ENCODE measurements at regions not wholly inside any gene's neighbourhood (a gene's known extent, or its start where the extent isn't known, plus 50 kb on each side); places are given as distances from the start of the nearest gene placed in this dataset.

DNA sequence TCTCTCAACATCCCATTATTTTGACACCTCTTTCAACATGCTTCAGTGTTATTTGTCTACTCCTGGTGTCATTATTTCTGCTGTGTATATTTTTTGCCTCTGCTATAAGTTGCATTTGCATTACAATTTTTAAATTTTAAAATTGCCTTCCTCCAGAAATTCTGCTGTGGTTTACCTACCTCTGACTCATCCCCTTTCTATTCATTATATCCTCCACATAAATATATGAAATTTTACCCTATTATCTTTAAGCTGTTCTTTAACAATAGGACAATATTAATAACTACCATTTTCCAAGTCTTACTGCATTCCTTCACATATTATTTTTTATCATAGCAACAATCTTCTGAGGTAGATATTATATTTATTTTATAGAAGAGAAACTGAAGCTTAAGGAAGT is 178.1 kb upstream of the NRIP1 start:
- DNase-seq (ENCODE audit: low read depth), result no peak

DNA sequence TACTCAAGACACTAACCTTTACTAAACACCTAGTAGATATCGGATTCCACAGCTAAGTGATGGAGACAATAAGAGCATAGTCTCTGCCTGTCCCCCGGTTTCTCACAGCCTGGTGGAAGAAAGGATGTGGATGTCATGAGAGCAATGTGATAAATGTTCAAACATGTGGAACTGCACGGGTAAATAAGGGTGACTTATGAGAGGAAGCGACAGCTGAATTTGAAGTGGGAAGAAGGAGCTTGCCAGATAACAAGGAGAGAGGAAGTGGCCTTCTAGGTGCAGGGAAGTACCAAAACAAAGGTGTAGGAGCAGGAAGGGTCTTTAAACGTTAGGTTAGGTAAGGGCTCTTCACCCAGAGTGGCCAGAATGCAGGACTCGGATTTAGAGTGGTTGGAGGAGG is 178.6 kb upstream of the NRIP1 start:
- no peak overlapping the region for H3K4me3 ChIP-seq (ENCODE audit: low read length)
- TF ChIP-seq, protein P1, sequence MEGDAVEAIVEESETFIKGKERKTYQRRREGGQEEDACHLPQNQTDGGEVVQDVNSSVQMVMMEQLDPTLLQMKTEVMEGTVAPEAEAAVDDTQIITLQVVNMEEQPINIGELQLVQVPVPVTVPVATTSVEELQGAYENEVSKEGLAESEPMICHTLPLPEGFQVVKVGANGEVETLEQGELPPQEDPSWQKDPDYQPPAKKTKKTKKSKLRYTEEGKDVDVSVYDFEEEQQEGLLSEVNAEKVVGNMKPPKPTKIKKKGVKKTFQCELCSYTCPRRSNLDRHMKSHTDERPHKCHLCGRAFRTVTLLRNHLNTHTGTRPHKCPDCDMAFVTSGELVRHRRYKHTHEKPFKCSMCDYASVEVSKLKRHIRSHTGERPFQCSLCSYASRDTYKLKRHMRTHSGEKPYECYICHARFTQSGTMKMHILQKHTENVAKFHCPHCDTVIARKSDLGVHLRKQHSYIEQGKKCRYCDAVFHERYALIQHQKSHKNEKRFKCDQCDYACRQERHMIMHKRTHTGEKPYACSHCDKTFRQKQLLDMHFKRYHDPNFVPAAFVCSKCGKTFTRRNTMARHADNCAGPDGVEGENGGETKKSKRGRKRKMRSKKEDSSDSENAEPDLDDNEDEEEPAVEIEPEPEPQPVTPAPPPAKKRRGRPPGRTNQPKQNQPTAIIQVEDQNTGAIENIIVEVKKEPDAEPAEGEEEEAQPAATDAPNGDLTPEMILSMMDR (conservative IDR thresholded peaks at IDR 0.05; ENCODE audit: low read length), result no peak
- no peak for DNase-seq (ENCODE audit: low read depth)

More for the DNA sequence above, 178.1 kb upstream of the NRIP1 start:
- no peak overlapping the region for H3K4me3 ChIP-seq (ENCODE audit: low read length)
- TF ChIP-seq, protein P1 (conservative IDR thresholded peaks at IDR 0.05; ENCODE audit: low read length), result no peak

DNA sequence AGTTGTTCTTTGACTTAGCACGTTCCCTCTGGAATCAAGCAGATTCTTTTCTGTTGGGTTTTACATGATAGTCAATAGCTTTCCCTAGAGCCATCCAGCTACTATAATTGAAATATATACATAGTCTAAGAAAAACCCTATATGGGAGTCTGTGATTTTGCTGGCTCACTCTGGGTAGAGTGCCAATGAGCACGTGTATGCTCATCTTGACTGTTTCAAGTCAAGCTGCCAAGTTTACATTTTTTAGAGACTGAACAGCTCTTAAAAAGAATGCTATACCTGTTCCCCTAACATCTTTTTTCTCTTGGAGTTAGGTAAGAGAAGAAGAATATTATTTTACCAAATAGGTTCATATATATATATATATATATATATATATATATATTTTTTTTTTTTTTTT is 182.8 kb upstream of the NRIP1 start:
- DNase-seq (ENCODE audit: low read depth), result no peak
- no peak overlapping the region for H3K4me3 ChIP-seq (ENCODE audit: low read length)
- TF ChIP-seq, protein P1 (conservative IDR thresholded peaks at IDR 0.05; ENCODE audit: low read length), result no peak

DNA sequence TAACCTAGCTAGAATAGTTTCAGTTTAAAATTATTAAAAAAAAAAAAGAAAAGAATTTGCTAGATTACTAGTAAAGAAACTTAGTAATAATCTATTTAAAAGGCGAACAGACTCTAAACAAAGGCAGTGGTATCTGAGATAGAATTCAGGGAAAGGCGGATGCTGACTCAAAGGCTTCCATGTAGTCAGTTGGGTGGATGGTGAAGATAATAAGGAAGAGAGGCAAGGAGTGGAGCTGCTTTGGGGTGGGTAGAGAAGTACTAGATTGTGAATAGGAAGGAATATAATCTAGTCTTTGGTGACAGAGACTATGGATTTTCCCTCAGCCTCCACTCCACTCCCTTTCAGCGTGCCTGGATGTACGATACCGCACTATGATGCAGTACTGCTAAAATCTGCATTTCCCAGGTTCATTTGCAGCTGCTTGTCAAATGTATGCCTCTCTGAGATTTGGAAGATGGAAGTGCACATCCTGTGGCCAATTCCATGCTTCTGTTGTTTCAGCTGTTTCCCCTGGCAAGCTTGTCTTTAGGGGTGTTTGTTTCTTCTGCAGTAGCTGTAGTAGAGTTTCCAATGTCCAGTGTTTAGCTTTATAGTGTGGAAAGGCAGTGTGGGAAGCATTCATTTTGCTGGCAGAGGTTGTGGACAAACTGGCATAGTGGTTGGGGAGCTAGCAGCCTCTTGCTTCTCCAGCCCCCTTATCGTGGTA is 184.6 kb upstream of the NRIP1 start:
- DNase-seq (ENCODE audit: low read depth), result no peak
- H3K4me3 ChIP-seq (ENCODE audit: low read length), result no peak overlapping the region
- TF ChIP-seq, protein P1 (conservative IDR thresholded peaks at IDR 0.05; ENCODE audit: low read length), result no peak

DNA sequence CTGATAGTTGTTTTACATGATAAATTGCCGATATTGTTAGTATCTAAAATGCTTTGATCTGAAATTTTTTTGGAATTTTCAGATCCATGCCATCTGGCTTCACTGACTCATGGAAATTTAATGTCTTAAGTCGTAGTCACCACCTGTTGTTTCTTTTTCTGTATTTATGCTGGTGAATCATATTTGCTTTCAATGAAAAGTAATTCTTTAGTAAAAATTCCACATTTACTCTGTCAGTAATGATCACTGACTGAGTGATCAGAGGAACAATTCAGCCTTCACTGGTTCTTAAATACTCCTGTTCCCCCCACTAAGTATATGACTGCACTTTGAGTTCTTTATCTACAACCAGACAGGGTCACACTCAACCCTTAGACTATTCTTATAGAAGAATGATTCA is 185.6 kb upstream of the NRIP1 start:
- TF ChIP-seq, protein P1 (conservative IDR thresholded peaks at IDR 0.05; ENCODE audit: low read length), result no peak
- DNase-seq (ENCODE audit: low read depth), result no peak
- no peak overlapping the region for H3K4me3 ChIP-seq (ENCODE audit: low read length)

DNA sequence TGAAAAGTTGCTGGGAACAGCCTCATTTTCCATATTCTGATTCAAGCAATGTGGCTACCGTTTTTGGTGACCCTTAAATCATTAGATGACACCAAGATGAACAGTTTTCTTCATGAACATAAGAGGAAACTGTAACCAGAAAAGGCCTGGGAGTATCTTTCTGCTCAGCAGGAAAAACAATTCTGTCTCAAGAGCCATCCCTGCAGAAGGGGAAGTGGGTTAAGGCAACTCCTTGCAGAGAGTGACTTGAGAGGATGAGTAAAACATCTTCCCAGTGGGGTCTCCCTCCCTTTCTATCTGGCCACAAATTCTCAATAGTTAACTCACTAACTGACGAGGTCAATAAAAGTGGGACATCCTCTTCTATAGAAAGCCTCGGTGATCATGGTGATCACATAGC is 187.6 kb upstream of the NRIP1 start:
- no peak overlapping the region for H3K4me3 ChIP-seq (ENCODE audit: low read length)
- DNase-seq (ENCODE audit: low read depth), result no peak
- TF ChIP-seq, protein P1 (conservative IDR thresholded peaks at IDR 0.05; ENCODE audit: low read length), result no peak

DNA sequence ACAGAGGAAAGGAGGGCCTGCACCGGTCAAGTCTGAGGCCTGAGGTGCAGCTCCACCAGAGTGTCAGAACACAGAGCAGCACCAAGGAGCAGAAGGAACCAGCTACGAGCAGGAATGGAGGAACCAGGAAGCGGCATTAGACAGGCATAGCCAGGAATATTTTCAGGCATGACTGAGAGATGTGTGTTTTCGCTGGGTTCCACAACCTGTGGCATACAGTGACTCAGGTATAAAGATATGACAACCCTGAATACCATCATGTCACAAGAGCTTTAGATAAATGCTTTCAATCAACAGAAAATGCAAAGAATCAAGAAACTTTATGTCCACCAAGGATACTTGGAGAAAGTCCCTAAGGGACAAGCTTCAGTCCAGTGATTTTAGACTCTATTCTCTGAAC is 189.3 kb upstream of the NRIP1 start:
- no peak for DNase-seq (ENCODE audit: low read depth)
- no peak overlapping the region for H3K4me3 ChIP-seq (ENCODE audit: low read length)
- TF ChIP-seq, protein P1 (conservative IDR thresholded peaks at IDR 0.05; ENCODE audit: low read length), result no peak
